ENCODE measurements at regions not wholly inside any gene's neighbourhood (a gene's known extent, or its start where the extent isn't known, plus 50 kb on each side); places are given as distances from the start of the nearest gene placed in this dataset.
"Not testable (repeated sequence)": the region's sequence is repeated elsewhere in the genome, so short reads cannot be mapped to it uniquely, and the experiment has no call there.

DNA sequence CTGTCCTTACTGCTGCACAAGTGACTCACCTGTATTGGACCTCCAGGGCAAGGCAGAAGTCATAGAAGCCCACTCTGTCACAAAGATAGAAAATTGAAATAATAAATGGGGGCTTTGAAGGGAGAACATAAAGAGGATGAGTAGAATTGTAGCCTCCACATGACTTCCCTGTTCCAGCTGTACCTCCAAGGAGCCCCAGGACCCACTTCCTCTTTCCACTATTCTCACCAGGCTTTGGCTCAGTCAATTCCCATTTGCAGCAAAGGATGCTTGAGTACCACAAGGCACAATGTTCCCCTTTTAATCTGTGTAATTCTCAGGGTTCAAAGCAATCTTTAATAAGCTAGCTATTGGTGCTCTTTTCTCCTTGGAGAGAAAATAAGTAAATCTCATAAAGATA, 512.1 kb downstream of the TOX3 start:
- DNase-seq, result no peak

DNA sequence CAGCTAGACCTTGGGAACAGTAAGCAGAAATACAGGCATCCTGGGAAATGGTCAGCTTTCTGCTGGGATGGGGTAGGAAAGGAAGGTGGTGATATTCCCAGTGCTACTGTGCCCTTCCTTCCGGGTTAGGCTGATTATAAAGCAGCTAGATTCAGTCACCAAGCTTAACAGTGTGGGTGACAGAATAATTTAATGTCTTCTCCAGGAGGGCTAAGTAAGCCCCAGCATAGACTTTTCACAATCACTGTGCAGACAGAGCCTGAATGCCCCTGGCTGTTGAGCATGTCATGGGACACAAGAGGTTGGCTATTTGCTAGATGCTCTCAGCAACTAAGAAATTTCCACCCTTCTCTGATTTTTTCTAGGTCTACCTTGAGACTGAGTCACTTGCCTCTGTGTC, 513.0 kb downstream of the TOX3 start:
- no peak for DNase-seq

DNA sequence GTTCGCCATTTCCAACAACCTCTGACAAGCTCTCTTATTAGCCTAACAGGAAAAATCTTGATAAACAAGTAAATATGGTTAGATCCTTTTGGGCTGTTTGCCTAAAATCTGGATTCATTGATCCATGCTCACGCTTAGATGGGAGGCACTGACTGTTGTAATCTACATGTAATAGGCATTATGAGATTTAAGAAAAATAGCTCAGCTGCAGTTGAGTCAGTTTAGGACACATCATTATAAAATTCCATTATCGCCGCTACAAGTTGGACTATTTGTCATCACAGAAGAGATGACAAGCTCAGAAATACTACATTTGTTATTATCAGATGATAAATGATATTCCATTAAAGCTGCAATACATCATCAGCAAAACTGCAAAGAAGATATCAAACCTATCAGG, 524.0 kb downstream of the TOX3 start:
- no peak for DNase-seq

DNA sequence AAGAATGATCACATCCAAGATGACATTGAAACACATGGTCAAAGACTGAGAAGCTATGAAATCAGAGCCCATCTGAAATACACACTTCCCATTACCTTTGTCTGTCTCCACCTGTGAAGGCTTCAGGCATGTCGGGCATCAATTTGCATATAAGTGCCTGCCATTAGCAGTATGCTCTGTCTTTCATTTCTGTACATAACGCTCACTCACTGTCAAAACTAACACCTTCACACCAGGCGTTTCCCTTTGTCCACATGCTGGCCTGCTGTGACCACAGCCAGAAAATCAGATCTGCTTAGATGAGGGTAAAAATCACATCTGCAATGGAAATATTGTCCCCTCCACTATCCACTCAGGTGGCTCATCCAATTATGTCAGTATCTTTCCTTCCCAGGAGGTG, 524.8 kb downstream of the TOX3 start:
- DNase-seq, result peak; percentile 31

GRCh38 chr16:52016387-52016786, 530.6 kb downstream of the TOX3 start:
- DNase-seq, result no peak

- DNase-seq, result no peak
These were observed 541.4 kb downstream of the TOX3 start for GRCh38 chr16:52005551-52005950.

GRCh38 chr16:52004343-52004742, 542.6 kb downstream of the TOX3 start:
- no peak for DNase-seq

DNA sequence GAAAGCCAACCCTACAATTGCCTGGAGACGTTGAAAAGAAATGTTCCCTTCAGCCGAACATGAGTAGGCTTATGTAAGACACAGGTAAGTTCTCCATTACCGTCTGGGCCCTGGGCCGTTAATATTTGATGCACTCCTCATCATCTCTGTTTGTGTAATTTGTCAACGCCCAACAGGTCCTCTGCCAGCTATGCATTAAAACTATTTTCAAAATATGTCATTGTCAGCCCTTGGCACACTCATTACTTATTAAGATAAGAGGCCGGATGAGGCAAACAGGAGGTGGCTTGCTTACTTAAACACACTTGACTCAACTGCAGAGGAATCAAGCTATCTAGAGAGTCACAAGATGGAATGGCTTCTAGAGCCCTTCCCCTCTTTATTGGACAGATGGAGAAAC, 544.9 kb downstream of the TOX3 start:
- DNase-seq, result no peak

- DNase-seq, result no peak
These were observed 550.4 kb downstream of the TOX3 start for GRCh38 chr16:51996516-51996915.

DNA sequence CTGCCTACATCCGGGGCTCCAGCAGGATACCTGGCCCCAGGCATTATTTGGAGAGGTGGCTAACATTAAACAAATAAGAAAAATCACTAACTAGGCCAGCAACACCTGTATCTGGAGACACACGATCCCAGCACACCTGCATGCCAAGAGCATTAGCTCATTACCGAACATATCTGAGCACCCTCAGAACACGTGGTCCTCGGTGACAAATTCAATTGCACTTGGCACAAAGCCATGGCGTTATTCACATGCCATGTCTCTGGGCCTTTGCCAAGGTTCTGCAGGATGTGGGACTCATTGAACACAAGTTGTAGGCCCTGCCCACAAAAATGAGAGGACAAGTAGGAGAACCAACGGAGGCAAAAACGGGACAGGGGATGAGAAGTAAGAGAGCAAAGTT, 552.3 kb downstream of the TOX3 start:
- peak; percentile 76 for DNase-seq

- DNase-seq, result no peak
These were observed 557.2 kb downstream of the TOX3 start for GRCh38 chr16:51989637-51990230.

GRCh38 chr16:51988977-51989376, 558.0 kb downstream of the TOX3 start:
- no peak for DNase-seq

GRCh38 chr16:51987519-51987918, 559.4 kb downstream of the TOX3 start:
- DNase-seq, result no peak

GRCh38 chr16:51986717-51987116, 560.2 kb downstream of the TOX3 start:
- no peak for DNase-seq

- DNase-seq, result no peak
These were observed 560.6 kb downstream of the TOX3 start for GRCh38 chr16:51986301-51986700.

GRCh38 chr16:51985126-51985525, 561.8 kb downstream of the TOX3 start:
- DNase-seq, result no peak

DNA sequence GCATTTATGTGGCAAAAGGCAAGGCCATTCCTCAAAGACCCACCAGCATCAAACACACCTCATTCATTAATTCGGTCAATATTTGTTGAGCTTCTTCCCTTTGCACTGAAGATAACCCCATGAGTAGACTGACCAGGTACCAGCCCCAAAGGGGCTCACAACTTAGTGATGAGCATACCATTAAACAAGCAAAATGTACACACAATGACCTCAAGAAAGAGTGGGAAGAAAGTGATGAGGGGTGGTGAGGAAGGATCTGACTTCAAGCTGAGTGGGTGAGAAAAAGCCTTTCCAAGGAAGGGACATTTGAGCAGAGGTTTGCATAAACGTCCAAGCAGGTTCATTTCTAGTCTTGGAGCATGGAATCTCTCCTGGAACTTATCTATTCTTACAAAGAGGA, 562.5 kb downstream of the TOX3 start:
- no peak for DNase-seq

DNA sequence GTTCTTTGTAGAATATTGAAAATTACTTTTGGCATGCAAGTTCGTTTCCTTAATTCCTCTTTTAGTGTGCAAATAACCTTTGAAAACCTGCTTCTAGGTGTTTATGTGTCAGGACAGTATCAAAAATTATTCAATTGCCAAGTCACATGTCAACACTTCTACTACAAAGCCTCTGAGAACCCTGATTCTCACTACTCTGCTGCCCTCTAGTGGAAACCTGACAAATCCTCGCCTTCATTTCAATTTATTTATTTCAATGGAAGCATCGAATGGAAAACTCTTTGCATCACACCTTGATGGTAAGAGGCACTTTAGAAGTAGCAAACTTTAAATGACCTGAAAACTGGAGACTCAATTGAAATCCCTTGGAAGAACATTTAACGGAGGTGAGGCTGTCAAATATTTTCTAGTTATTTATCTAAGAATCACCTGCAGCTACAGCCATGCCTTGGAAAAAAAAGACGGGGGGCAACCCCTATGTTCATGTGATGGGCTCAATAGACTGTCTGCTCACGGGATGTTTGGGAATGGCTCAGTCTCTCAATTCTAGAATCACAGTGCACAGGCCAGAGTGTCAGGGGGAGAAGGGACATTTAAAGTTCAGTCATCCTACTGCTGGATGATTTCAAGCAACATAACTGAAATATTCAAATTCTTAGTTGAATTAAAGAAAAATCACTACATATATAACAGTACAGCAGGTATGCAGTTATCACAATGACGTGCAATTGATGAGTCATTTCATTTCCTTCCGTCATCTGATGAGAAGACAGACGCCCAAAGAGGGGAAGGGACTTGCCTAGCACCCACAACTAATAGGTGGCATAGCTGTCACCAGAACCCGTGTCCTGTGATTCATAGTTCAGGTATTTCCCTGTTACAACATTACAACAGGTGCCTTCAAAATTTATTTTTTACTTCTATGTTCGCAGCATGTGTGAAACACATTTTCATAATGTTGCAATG, 563.9 kb downstream of the TOX3 start:
- DNase-seq, result peak; percentile 39

- no peak for DNase-seq
These were observed 565.2 kb downstream of the TOX3 start for GRCh38 chr16:51981725-51982124.

- DNase-seq, result not testable (repeated sequence)
These were observed 569.4 kb downstream of the TOX3 start for GRCh38 chr16:51977506-51977905.

DNA sequence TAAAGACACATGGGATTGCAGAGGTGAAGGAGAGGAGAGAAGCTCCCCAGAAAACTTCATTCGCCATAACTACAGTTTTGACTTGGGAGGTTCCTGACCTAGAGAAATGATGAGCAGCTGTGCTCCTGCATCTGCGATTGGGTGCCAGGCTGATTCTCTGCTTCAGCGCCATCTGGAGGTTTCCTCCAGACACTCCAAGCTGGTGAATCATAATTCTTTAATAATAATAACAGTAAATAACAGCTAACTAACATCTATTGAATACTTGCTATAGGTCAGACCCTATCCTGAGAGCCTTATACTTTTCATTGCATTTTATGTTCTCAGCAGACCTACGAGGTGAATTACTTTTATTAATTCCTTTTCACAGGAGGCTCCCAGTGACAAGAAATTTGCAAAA, 575.8 kb downstream of the TOX3 start:
- no peak for DNase-seq

- no peak for DNase-seq
These were observed 578.2 kb downstream of the TOX3 start for GRCh38 chr16:51968749-51969148.

GRCh38 chr16:51967646-51968045, 579.3 kb downstream of the TOX3 start:
- DNase-seq, result no peak

GRCh38 chr16:51960931-51961330, 586.0 kb downstream of the TOX3 start:
- no peak for DNase-seq

Data from NCI-H146 (cell line).